PC-3 (cell line): ENCODE measurements at regions not wholly inside any gene's neighbourhood (a gene's known extent, or its start where the extent isn't known, plus 50 kb on each side); places are given as distances from the start of the nearest gene placed in this dataset.

ENCODE experiments used
- CTCF ChIP-seq: fragments of 300-600 bp; sonication (generic); conservative IDR thresholded peaks from 2 replicates; pipeline ENCODE4 v1.5.1; 2017; ENCODE audit warnings: antibody characterized with exemption, low read depth, mild to moderate bottlenecking, low read length
- EZH2 ChIP-seq: fragments of 300-600 bp; sonication (generic); IDR thresholded peaks from one replicate; pipeline ENCODE4 v1.6.1; 2017; ENCODE audit warnings: antibody characterized with exemption, mild to moderate bottlenecking, low read length; ENCODE audit not compliant: unreplicated experiment

- TF ChIP-seq CTCF: no peak
- no peak for TF ChIP-seq EZH2
Measured at GRCh38 chr4:123836851-123837595, 440.4 kb downstream of the SPRY1 start.
